HG02571 (cell line): ENCODE measurements at regions not wholly inside any gene's neighbourhood (a gene's known extent, or its start where the extent isn't known, plus 50 kb on each side); places are given as distances from the start of the nearest gene placed in this dataset.
"Not testable (repeated sequence)": the region's sequence is repeated elsewhere in the genome, so short reads cannot be mapped to it uniquely, and the experiment has no call there.

Experiments
- ATAC-seq: cut with Tn5 transposase; IDR thresholded peaks from one replicate; pipeline ENCODE4 v1.9.1; 2021; ENCODE audit warnings: mild to moderate bottlenecking, moderate library complexity; ENCODE audit not compliant: unreplicated experiment

DNA sequence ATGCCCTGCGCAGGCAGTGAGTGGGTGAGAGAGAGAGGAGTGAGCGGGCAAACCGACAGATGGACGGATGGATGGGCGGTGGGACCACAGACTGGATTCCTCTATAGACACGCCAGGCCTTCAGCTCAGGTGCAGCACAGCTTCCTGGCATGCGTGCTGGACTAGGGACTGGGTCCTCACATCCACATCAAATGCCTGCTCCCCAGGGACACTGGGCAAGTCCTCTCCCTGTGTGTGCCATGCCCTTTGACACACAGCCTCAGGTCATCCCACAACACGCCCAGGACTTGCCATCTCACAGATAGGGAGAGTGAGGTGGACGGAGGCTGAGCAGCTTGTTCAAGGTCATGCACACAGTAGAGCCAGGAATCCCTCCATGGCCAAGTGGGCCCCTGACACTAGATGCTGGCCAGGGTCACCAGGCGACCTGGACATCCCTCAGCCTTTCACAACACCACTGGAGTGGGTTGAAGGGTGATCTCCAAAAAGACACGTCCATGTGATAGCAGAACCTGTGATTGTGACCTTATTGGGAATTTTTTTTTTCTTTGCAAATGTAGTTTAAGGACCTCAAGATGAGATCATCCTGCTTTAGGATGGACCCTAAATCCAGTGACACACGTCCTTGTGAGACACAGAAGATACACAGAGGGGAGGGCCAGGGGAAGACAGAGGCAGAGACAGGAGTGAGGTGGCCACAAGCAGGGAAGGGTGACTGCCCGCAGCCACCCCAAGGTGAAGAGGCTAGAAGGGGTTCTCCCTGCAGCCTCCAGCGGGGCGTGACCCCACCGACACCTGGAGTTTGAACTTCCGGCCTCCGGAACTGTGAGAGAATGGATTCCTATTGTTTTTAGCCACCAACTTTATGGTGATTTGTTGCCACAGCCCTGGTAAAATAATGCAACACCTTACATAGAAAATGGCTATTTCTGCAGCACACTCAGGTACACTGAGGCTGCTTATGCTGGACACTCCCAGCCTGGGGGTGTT lies 155.0 kb upstream of the CHST15 start:
- ATAC-seq = no peak

DNA sequence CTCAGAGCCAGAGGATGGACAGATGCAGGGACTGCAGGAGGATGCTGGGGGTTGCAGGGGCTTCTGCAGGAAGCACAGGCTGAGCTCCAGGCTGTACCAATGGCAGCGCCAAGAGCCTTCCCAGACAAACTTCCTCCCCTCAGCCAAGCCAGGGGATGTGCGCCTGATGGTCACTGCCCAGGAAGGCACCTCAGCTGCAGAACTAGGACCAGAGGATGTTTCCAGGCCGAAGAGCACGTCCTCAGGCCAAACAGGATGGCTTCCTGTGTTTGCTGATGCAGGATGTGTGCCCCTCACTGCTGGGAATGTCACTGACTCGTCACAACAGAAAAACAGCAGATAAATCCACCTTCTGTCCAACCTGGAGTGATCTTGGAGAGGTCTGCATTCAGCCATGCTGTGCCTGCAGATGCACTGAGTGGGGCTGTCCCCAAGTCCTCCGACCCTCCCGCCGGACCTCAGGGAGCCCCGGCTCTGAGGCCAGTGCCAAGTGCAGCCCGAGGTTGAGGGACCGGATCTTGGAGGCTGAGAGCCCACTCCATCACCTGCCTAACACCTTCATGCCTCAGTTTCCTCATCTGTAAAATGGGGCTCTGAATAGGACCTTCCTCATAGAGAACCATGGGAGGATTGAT lies 152.5 kb upstream of the CHST15 start:
- ATAC-seq = no peak

DNA sequence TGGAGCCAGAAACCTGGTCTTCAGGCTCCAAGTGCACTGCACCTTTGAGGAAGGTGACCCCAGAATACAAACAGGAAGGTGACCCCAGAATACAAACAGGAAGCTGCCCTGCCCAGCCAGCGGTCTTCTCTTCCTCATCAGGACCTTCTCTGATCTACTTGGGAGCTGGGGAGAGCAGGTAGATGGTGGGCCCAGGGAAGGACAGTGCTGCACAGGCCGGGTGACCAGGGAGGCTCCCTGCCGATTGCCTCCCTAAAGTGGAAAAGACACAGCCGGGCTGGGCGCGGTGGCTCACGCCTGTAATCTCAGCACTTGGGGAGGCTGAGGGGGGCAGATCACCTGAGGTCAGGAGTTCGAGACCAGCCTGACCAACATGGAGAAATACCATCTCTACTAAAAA lies 151.8 kb upstream of the CHST15 start:
- ATAC-seq = no peak

DNA sequence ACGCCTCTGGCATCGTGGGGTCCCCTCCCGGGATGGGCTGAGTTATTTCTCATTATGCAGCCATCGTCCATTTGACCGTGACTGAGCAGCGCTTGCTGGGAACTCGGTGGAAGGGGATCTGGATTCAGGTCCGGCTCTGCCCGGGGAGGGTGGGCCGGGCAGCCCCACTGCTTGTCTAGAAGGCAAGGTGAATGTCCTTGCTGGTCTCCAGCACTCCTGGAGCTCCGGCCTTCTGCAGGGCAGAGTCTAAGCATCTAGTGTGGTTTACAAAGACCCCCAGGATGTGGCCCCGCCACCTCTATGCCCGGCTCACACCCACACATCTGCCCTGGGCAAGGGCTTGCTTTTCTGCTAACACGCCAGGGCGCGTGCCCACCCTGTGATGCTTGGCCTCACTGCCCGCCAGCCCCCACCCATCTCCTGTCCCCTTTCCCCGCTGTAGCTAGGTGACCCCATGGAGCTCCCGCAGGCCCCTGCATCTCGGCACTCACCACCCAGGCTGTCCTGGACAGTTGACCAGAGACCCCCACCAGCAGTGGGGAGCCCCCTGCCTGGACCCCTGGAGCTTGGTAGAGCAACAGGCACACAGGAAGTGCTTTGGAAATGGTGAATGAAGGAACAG lies 151.0 kb upstream of the CHST15 start:
- no peak for ATAC-seq

DNA sequence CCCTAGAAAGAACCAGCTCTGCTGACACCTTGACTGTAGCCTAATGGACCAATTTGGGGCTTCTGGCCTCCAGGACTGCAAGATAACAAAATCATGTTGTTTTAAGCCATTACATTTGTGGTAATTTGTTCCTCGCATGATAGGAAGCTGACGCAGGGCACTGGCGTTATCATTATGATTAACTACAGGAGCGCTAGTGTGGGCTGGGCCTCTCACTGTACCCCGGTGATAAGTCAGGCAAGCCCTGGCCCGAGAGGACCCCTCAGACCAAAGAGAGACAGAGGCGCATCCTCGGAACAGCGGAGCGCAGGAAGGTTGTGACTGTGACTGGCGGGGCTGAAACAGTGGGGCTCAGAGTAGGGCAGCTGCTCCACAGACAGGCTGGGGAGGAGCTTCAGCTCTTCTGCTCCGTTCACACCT lies 150.3 kb upstream of the CHST15 start:
- no peak for ATAC-seq

DNA sequence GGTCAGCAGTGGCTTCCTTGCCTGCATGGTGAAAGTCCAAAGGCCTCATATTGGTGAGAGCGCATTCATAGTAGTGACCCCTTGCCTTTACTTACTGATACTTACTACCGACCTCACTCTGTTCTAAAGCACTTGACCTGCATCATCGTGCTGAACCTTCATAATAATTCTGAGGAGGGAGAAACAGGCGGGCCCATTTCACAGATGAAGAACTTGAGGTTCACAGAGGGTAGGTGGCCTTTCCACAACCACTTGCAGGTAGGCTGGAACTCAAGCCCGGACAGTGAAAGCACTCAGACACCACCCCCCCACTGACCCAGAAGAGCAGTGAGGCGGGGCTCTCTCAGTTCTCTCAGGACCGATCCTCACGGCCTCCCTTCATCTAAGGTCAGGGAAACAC lies 149.4 kb upstream of the CHST15 start:
- no peak for ATAC-seq

DNA sequence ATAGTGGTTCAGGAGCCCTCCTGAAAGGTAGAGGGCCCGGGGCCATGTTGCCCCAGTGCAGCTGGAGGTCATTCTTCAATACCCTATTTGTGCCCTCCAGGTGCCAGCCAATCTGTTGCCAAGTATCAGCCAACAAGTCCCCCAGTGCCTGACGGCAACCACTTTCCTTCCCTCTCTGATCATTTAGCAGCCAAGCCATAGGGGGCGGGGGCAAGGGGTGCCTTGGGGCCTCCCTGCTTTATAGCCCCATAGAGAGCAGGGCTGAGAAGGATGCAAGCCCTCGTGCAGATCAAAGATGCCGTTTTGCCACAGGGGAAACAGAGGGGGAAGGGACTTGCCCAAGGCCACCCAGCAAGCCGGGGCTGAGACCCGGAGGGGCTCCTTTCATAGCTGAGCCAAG lies 149.0 kb upstream of the CHST15 start:
- no peak for ATAC-seq

DNA sequence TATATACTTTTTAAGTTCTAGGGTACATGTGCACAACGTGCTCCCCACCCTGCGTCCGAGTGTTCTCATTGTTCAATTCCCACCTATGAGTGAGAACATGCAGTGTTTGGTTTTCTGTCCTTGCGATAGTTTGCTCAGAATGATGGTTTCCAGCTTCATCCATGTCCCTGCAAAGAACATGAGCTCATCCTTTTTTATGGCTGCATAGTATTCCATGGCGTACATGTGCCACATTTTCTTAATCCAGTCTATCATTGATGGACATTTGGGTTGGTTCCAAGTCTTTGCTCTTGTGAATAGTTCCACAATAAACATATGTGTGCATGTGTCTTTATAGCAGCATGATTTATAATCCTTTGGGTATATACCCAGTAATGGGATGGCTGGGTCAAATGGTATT lies 148.1 kb upstream of the CHST15 start:
- ATAC-seq = not testable (repeated sequence)

DNA sequence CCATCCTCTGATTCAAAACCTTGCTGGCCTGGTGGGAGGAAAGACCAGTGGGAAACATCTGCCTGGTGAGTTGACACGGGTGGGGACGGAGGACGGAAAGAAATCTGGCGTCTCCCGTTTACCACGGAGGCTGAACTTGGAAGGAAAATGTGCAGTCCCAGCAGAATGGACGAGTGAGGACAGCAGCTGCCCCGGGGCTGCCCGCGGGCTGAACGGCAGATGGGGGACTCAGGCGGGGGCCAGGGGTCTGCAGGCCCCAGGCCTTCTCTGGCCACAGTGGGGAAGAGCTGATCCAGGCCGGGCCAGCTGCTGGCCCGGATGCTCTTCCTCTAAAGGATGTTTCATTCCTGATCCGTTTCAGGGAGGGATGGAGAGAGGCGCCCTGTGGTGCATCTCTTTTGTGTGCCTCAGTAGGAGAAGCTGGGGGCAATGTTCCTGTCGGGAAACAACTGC lies 147.5 kb upstream of the CHST15 start:
- no peak for ATAC-seq

DNA sequence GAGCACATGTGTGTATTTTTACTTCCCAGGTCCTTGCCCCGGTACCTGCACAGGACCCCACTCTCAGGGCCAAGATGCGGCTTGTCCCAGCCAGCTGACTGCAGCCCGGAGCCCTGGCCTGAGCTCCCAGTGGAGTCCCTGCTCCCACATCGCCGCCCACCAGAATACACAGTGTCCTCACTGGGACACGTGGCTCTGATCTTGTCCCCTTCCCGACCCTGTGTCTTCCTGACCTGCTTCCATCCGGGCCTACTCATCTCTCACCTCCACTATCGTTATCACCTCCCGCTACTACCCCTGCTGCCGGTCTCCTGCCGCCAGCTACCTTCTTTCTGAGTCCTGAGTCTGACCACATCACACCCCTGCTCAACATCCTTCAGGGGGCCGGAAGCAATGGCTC lies 146.3 kb upstream of the CHST15 start:
- no peak for ATAC-seq

DNA sequence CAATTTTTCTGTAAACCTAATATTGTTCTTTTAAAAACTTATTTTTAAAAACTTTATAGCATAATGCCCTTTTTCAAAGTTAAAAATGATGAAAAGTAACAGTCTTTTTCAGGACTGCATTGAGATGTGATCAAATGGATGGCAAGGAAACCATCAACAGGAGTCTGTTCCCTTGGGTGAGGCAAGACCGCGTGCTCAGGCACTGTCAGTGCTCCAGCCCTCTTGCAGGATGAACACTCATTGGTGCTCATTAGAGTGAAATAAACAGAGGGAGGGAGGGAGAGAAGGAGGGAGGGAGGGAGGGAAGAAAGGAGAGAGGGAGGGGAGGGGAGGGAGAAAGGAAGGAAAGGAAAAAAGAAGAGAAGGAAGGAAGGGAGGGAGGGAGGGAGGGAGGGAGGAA lies 145.7 kb upstream of the CHST15 start:
- ATAC-seq = no peak

DNA sequence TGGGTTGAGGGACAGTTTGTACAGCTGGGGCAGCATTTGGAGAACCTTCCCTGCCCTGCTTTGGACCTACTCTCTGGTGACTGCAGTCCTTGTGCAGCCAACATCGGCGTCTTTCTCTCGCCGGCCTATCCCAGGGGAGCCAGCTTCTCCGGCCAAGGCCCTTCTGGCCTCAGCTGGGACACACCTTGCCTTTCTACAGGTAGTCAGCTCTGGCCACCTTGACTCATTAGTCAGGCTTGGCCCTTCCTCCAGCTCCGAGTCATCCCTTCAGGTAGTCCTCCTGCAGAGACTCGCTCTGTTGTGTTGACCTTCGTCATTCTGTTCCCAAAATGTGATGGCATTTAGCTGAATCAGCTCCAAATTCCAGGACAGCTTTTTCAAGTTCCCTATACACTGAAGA lies 145.0 kb upstream of the CHST15 start:
- no peak for ATAC-seq

DNA sequence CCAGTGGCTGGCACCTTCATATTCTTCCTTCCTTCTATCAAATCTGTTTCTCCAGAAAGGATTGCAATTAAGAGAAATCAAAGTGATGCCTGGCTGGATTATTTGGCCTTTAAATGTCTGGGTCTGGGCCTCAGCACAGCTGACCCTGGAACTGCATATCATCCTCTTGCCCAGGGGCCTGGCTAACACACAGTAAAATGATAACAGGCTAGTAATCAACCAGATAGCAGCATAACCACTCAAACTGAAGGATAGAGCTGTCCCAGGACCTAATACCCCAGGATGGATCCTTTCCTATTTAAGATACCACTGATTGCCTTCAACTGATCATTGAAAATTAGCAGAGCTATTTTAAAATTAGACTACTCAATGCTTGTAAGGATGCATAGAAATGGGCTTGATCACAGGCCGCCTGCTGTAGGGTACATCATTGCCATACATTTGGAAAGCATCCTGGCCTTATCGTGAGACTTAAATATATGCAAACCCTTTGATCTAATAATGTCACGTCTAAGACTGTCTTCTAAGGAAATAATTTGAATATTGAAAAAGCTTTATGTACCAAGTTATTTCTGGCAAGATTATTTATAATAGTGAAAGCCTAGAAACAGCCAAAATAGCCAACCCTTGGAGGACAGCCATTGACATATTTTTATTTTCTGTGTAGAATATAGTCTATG lies 144.0 kb upstream of the CHST15 start:
- ATAC-seq = no peak

DNA sequence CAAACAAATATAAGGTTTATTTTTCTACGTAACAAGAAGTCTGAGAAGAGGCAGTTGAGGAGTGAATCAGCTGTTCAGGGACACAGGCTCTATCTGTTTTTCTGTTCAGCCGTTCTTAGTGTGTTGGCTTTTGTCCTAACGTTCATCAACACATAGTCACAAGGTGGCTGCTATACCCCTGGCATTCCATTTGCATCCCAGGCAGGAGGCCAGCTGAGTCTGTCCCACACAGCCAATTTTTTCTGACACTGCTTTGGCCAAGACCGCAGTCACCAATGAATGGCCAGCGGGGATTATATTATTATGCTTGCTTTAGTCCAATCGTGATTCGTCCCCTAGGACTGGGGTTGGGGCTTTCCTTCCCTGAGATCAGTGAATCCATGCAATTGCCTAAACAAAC lies 143.4 kb upstream of the CHST15 start:
- ATAC-seq = no peak

DNA sequence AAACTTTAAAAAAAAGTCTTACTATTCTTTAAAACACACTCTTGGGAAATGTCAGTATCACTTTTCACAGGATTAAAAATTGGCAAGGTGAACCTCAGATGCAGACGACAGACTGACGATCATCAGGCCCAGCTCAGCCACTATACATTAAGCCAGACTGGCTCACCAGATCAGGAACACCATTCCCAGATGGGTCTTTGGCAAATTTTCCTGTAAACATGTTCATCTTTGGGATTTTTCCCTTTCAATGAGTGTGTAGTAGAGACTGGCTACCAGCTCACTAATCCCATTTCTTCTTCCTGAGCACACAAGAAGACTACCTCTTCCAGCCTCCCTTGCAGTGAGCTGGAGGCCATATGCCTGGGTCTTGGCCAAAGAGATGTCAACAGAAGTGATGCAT lies 142.7 kb upstream of the CHST15 start:
- no peak for ATAC-seq

DNA sequence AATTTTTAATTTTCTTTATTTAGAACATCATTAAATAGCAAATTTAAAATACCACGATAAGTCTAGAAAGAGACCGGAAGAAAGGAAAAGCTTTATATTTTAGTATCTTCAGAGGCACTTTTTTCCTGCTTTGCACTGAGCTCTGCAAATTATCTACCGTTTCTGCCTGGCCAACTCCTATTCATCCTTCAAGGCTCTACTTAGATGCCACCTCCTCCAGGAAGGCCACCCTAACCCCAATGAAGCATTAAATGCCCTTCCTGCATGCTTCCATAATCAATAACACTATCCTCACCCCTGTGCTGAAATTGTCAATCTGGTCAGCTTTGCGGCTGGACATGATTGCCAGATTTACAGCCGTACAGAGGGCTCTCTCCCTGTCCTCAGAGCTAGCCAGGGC lies 141.8 kb upstream of the CHST15 start:
- no peak for ATAC-seq

DNA sequence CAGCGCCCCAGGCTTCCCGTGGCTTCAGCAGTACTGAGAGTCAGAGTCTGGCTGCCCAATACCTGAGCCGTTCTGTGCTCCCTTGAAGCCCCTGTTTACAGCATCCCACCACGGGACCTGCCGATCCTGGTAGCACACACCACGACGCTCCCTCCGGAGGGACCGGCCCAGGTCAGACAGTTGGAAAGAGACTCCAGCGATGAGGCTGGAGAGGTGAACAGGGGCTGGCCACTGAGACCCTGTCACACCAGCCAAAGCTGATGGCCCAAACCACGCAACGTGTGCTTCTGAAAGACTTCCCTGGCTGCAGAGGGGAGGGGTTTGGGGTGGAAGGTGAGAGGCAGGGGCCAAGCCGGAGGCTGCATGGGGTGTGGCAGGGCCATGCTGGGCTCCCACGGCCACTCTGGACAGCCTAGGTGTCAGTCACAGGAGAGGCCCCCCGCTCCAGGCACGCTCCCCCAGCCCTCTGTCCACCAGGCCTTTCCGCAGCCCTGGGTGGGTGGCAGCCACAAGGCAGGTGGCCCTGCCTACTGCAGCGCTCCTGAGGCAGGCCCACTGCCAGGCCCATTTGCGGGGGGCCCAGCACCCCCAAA lies 140.2 kb upstream of the CHST15 start:
- ATAC-seq = no peak

DNA sequence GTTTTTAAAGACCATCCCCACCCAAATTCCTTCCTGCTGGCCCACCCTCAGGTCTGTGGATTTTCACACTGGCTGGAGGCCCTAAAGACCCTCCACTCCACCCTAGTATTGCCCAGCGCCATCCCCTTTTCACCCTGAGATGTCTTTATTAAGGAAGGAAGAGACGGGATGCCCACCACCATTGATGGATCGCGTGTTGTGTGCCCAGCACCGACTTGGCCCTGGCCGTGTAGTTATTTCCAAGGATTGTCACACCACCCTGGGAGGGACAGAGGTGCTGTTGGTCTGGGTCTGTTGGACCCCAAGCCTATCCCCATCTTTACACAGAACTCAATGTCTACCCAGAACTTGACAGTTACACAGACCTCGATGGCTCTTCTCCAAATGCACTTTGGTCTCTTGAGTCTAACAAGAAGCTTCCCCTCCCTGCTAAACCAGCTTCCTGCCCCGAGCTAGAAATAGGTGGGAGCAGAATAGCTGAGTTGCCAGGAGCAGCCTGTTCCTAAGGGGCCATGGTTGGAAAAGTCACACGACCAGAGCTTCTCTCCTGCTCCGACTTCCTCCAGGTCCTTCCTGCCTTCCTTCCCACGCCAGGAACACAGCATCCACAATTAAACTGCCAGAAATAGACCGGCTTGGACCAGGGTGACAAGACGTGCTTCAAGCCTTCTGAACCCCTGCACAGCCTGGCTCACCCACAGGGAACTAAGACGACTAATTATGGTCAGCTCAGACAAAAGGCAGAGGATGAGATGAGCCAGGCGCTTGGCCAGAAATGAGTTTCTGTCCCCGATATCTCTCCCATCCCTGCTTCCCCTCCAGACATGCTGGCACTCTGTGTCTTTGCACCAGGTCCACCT lies 139.5 kb upstream of the CHST15 start:
- ATAC-seq = no peak

DNA sequence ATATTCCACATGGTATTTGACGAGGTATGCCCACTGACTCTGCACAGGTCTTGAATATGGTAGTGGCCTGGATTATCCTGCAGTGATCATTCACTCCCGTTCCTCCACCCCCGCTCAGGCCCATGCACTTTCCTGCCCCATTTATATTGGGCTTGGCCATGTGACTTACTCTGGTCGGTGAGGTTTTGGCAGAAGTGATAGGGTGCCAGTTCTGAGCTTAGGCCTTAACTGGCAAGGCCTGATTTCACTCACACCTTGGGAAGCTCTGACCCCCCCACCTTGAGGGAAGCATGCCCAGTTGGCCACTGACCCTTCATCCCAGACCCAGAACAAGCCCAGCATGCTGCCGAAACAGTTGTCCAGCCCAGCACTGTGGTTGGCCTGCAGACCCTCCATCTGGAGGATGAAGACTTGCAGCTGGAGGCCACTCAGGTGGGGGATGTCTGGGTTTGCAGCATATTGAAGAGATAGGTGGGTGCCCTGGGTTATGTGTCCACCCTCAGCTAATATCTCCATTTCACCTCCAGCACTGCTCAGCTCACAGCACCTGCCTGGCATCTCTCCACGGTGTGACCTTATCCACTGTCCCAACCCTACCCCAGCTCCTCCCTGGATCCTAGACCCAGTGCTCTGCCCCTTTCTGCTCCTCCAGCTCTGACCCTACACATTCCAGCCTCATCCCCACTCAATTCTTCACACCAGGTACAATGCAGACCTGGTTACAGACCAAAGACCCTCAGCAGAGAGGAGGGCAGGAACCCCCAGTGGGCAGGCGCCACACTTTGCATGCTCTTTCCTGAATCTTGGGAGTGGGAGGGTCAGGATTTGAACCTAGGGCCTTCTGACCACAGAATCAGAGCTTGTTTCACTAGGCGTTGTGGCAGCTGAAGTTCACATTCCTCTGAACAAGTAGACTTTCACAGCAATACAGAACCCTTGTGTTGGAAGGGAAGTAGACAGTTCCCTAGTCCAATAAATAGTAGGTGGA lies 138.1 kb upstream of the CHST15 start:
- ATAC-seq = no peak
